Neural cell (in vitro differentiated cells): ENCODE measurements at regions not wholly inside any gene's neighbourhood (a gene's known extent, or its start where the extent isn't known, plus 50 kb on each side); places are given as distances from the start of the nearest gene placed in this dataset.

Experiments
- H2AFZ ChIP-seq: fragments of 200-600, 300-800 bp; sonication (generic), shearing (Covaris generic); 2 replicates; pipeline ENCODE4 v1.6.0; 2014; ENCODE audit warnings: low read depth, mild to moderate bottlenecking, antibody characterized with exemption, low read length, moderate library complexity
- H3F3A ChIP-seq: fragments of 200-600 bp; shearing (Covaris generic); 2 replicates; pipeline ENCODE4 v1.6.1; 2016; ENCODE audit warnings: mild to moderate bottlenecking, moderate library complexity, mixed read lengths, antibody characterized with exemption, low read length; ENCODE audit not compliant: insufficient read depth, poor library complexity, severe bottlenecking
- H3K27ac ChIP-seq: fragments of 200-600, 300-800 bp; sonication (generic), shearing (Covaris generic); 2 replicates; pipeline ENCODE4 v1.5.1; 2014; ENCODE audit warnings: mild to moderate bottlenecking, low read length, moderate library complexity
- H3K27me3 ChIP-seq: fragments of 300-800, 200-600 bp; sonication (generic), shearing (Covaris generic); 2 replicates; pipeline ENCODE4 v1.6.0; 2014; ENCODE audit warnings: mild to moderate bottlenecking, low read depth, low read length, moderate library complexity; ENCODE audit not compliant: insufficient read depth
- H3K36me3 ChIP-seq: fragments of 300-800, 200-600 bp; sonication (generic), shearing (Covaris generic); 2 replicates; pipeline ENCODE4 v1.5.1; 2014; ENCODE audit warnings: mild to moderate bottlenecking, antibody characterized with exemption, low read length, moderate library complexity; ENCODE audit not compliant: insufficient read depth
- H3K4me2 ChIP-seq: fragments of 300-800, 200-600 bp; sonication (generic), shearing (Covaris generic); 2 replicates; pipeline ENCODE4 v1.6.0; 2014; ENCODE audit warnings: mild to moderate bottlenecking, low read length
- H3K4me3 ChIP-seq: fragments of 300-800, 200-600 bp; sonication (generic), shearing (Covaris generic); 2 replicates; pipeline ENCODE4 v1.5.1; 2014; ENCODE audit warnings: mild to moderate bottlenecking, low read length, moderate library complexity
- H3K79me2 ChIP-seq: fragments of 200-600 bp; shearing (Covaris generic); replicated peaks from 2 replicates; pipeline ENCODE4 v1.6.0; 2014; ENCODE audit warnings: mild to moderate bottlenecking, low read length, moderate library complexity; ENCODE audit not compliant: insufficient read depth
- H3K9ac ChIP-seq: fragments of 300-800, 200-600 bp; sonication (generic), shearing (Covaris generic); 2 replicates; pipeline ENCODE4 v1.6.1; 2016; ENCODE audit warnings: mild to moderate bottlenecking, low read length, mixed read lengths
- H3K9me2 ChIP-seq: fragments of 200-600 bp; shearing (Covaris generic); 2 replicates; pipeline ENCODE4 v1.6.1; 2016; ENCODE audit warnings: mild to moderate bottlenecking, low read length, mixed read lengths; ENCODE audit not compliant: insufficient read depth
- H3K9me3 ChIP-seq: fragments of 200-600, 300-800 bp; sonication (generic), shearing (Covaris generic); 2 replicates; pipeline ENCODE4 v1.6.1; 2016; ENCODE audit warnings: mild to moderate bottlenecking, mixed run types, low read length, moderate library complexity, mixed read lengths
- H4K20me1 ChIP-seq: fragments of 200-600 bp; shearing (Covaris generic); 2 replicates; pipeline ENCODE4 v1.6.1; 2016; ENCODE audit warnings: mild to moderate bottlenecking, mixed run types; ENCODE audit not compliant: insufficient read depth
- EP300 ChIP-seq: fragments of 450-650 bp; conservative IDR thresholded peaks from 2 replicates; pipeline ENCODE4 v1.6.1; 2014; ENCODE audit warnings: antibody characterized with exemption, mild to moderate bottlenecking, moderate library complexity; ENCODE audit not compliant: poor library complexity, severe bottlenecking
- EZH2 ChIP-seq: fragments of 200-600, 300-800 bp; shearing (Covaris generic), sonication (generic); IDR thresholded peaks from 2 replicates; pipeline ENCODE4 v1.6.1; 2014; ENCODE audit warnings: antibody characterized with exemption, low read length, borderline replicate concordance, mild to moderate bottlenecking; ENCODE audit not compliant: insufficient read depth, poor library complexity, severe bottlenecking
- MXI1 ChIP-seq: fragments of 450-650 bp; conservative IDR thresholded peaks from 2 replicates; pipeline ENCODE4 v1.6.1; 2014; ENCODE audit warnings: antibody characterized with exemption, mild to moderate bottlenecking; ENCODE audit not compliant: poor library complexity, severe bottlenecking
- POLR2AphosphoS5 ChIP-seq: IDR thresholded peaks from 2 replicates; pipeline ENCODE4 v1.6.1; 2012
- RAD21 ChIP-seq: fragments of 450-650 bp; conservative IDR thresholded peaks from 2 replicates; pipeline ENCODE4 v1.6.1; 2014; ENCODE audit warnings: antibody characterized with exemption, mild to moderate bottlenecking, moderate library complexity
- SMC3 ChIP-seq: fragments of 450-650 bp; conservative IDR thresholded peaks from 2 replicates; pipeline ENCODE4 v1.6.1; 2014; ENCODE audit warnings: antibody characterized with exemption, mild to moderate bottlenecking, moderate library complexity; ENCODE audit not compliant: poor library complexity
- TAF1 ChIP-seq: IDR thresholded peaks from 2 replicates; pipeline ENCODE4 v1.6.1; 2012; ENCODE audit warnings: low read depth
- TF ChIP-seq, protein P1 (sequence below): fragments of 450-650 bp; IDR thresholded peaks from 2 replicates; pipeline ENCODE4 v1.5.1; 2014; ENCODE audit warnings: antibody characterized with exemption, mild to moderate bottlenecking, moderate library complexity; ENCODE audit not compliant: poor library complexity, severe bottlenecking
- TF ChIP-seq, protein P2 (sequence below): IDR thresholded peaks from 2 replicates; pipeline ENCODE4 v1.6.1; 2012; ENCODE audit warnings: borderline replicate concordance

DNA sequence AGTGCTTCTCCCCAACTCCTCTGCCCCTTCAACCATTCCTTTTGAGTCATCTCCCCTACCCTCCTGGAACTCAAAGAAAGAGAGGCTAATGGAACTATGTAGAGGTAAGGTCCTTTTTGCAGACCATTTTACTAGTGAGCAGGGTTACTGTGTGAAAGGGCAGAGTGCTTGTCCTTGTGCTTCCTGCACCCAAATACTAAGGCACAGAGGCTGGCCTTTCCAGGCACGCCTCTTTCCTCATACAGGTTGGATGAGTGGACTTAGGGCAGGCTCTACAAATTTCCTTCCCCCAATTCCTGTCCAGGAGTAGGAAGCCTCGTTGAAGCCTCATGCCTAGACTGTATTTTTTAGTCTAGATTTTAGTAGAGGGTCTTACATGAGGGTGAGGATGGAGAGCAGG is 288.8 kb upstream of the SLC14A2 start:
- Histone ChIP-seq H3K9ac (no peak overlapping the region), H3K36me3 (no peaks in the 10 kb centered on the region), H3K27ac (no peak overlapping the region), H3F3A (no peaks in the 10 kb centered on the region), H4K20me1 (no peaks in the 10 kb centered on the region), H2AFZ (no peak overlapping the region), H3K4me3 (no peak overlapping the region), H3K9me2 (no peaks in the 10 kb centered on the region), H3K4me2 (no peak overlapping the region), H3K27me3 (no peaks in the 10 kb centered on the region), H3K9me3 (no peaks in the 10 kb centered on the region), H3K79me2 (no peaks in the 10 kb centered on the region)
- no peak for TF ChIP-seq POLR2AphosphoS5
- TF ChIP-seq, protein P1, sequence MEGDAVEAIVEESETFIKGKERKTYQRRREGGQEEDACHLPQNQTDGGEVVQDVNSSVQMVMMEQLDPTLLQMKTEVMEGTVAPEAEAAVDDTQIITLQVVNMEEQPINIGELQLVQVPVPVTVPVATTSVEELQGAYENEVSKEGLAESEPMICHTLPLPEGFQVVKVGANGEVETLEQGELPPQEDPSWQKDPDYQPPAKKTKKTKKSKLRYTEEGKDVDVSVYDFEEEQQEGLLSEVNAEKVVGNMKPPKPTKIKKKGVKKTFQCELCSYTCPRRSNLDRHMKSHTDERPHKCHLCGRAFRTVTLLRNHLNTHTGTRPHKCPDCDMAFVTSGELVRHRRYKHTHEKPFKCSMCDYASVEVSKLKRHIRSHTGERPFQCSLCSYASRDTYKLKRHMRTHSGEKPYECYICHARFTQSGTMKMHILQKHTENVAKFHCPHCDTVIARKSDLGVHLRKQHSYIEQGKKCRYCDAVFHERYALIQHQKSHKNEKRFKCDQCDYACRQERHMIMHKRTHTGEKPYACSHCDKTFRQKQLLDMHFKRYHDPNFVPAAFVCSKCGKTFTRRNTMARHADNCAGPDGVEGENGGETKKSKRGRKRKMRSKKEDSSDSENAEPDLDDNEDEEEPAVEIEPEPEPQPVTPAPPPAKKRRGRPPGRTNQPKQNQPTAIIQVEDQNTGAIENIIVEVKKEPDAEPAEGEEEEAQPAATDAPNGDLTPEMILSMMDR: no peak
- no peak for TF ChIP-seq RAD21
- TF ChIP-seq EZH2: no peak
- no peak for TF ChIP-seq SMC3
- TF ChIP-seq TAF1: no peak
- no peak for TF ChIP-seq EP300

DNA sequence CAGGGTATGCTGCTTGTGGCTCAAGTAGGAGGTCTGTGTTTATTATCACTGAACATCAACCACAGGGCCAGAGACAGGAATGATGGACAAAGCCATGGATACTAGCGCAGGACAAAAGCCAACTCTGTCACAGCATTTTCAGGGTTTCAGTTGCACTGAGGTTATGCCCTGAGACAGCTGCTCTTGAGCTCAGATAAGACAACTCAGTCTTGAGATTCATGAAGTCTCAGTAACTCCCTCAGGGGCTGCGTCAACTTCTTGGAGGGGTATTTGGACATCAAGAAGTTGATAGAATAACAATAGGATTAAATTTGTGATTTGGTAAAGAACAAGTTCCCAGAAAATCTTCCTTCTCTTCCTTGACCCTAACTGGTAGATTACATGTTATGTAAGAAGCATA is 287.0 kb upstream of the SLC14A2 start:
- no peak overlapping the region for H3K27ac ChIP-seq
- no peaks in the 10 kb centered on the region for H3F3A ChIP-seq
- no peak overlapping the region for H2AFZ ChIP-seq
- no peak overlapping the region for H3K4me3 ChIP-seq
- H3K9me3 ChIP-seq: no peaks in the 10 kb centered on the region
- TF ChIP-seq RAD21 (no peak), MXI1 (no peak), POLR2AphosphoS5 (no peak), SMC3 (no peak), EZH2 (no peak), TAF1 (no peak), EP300 (no peak)
- TF ChIP-seq, protein P2, sequence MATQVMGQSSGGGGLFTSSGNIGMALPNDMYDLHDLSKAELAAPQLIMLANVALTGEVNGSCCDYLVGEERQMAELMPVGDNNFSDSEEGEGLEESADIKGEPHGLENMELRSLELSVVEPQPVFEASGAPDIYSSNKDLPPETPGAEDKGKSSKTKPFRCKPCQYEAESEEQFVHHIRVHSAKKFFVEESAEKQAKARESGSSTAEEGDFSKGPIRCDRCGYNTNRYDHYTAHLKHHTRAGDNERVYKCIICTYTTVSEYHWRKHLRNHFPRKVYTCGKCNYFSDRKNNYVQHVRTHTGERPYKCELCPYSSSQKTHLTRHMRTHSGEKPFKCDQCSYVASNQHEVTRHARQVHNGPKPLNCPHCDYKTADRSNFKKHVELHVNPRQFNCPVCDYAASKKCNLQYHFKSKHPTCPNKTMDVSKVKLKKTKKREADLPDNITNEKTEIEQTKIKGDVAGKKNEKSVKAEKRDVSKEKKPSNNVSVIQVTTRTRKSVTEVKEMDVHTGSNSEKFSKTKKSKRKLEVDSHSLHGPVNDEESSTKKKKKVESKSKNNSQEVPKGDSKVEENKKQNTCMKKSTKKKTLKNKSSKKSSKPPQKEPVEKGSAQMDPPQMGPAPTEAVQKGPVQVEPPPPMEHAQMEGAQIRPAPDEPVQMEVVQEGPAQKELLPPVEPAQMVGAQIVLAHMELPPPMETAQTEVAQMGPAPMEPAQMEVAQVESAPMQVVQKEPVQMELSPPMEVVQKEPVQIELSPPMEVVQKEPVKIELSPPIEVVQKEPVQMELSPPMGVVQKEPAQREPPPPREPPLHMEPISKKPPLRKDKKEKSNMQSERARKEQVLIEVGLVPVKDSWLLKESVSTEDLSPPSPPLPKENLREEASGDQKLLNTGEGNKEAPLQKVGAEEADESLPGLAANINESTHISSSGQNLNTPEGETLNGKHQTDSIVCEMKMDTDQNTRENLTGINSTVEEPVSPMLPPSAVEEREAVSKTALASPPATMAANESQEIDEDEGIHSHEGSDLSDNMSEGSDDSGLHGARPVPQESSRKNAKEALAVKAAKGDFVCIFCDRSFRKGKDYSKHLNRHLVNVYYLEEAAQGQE: no peak
- TF ChIP-seq, protein P1: no peak
- no peak overlapping the region for H3K9ac ChIP-seq
- no peaks in the 10 kb centered on the region for H3K36me3 ChIP-seq
- H3K27me3 ChIP-seq: no peaks in the 10 kb centered on the region
- no peaks in the 10 kb centered on the region for H3K9me2 ChIP-seq
- H3K79me2 ChIP-seq: no peaks in the 10 kb centered on the region
- H3K4me2 ChIP-seq: no peak overlapping the region
- no peaks in the 10 kb centered on the region for H4K20me1 ChIP-seq
